ENCODE measurements at regions not wholly inside any gene's neighbourhood (a gene's known extent, or its start where the extent isn't known, plus 50 kb on each side); places are given as distances from the start of the nearest gene placed in this dataset.

GRCh38 chr2:138307099-138307498 lies 194.5 kb upstream of the SPOPL start:
- no peak for TF ChIP-seq ZBTB7A (IDR thresholded peaks at IDR 0.05; ENCODE audit: low read depth)
- TF ChIP-seq CEBPB (IDR thresholded peaks at IDR 0.05): no peak
- no peak for TF ChIP-seq TEAD4 (IDR thresholded peaks at IDR 0.05)
- no peak for TF ChIP-seq EGR1 (IDR thresholded peaks at IDR 0.05)
- no peak for TF ChIP-seq CREB1 (IDR thresholded peaks at IDR 0.05; ENCODE audit: low read depth)
- no peak for TF ChIP-seq TCF12 (IDR thresholded peaks at IDR 0.05; ENCODE audit: low read depth)
- no peak for TF ChIP-seq NFIC (IDR thresholded peaks at IDR 0.05)
- TF ChIP-seq USF1 (IDR thresholded peaks at IDR 0.05): no peak
- no peak for TF ChIP-seq RAD21 (IDR thresholded peaks at IDR 0.05; ENCODE audit: low read depth)
- TF ChIP-seq, protein P1, sequence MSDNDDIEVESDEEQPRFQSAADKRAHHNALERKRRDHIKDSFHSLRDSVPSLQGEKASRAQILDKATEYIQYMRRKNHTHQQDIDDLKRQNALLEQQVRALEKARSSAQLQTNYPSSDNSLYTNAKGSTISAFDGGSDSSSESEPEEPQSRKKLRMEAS (IDR thresholded peaks at IDR 0.05): no peak
- TF ChIP-seq TAF1 (IDR thresholded peaks at IDR 0.05; ENCODE audit: low read depth): no peak

DNA sequence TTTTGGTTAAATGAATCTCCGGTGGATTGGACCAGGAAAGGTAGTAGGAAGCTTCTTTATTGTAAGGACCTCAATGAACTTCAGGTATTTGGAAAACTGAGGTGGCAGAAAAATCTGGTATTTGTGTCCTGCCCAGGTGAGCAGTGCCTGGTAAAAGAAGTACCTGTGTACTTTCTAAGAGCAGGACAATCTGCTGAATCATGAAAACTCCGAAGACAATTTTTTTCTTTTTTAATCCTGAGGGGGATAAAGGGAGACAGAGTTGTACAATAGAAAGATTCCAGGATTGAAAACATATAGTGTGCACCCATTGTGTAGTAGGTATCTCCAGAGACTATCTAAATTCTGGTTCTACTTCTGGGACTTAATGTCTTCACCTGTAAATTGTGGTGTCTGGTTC lies 191.8 kb upstream of the SPOPL start:
- TF ChIP-seq, protein P1 (IDR thresholded peaks at IDR 0.05): no peak
- no peak for TF ChIP-seq CREB1 (IDR thresholded peaks at IDR 0.05; ENCODE audit: low read depth)
- TF ChIP-seq CEBPB (IDR thresholded peaks at IDR 0.05): no peak
- TF ChIP-seq TCF12 (IDR thresholded peaks at IDR 0.05; ENCODE audit: low read depth): no peak
- TF ChIP-seq EGR1 (IDR thresholded peaks at IDR 0.05): no peak
- no peak for TF ChIP-seq NFIC (IDR thresholded peaks at IDR 0.05)
- TF ChIP-seq REST (IDR thresholded peaks at IDR 0.05; ENCODE audit: low read depth): no peak
- TF ChIP-seq TEAD4 (IDR thresholded peaks at IDR 0.05): no peak
- TF ChIP-seq RAD21 (IDR thresholded peaks at IDR 0.05; ENCODE audit: low read depth): no peak
- no peak for TF ChIP-seq TAF1 (IDR thresholded peaks at IDR 0.05; ENCODE audit: low read depth)
- TF ChIP-seq EP300 (IDR thresholded peaks at IDR 0.05; ENCODE audit: borderline replicate concordance): no peak
- no peak for TF ChIP-seq FOXM1 (IDR thresholded peaks at IDR 0.05; ENCODE audit: borderline replicate concordance, low read depth)
- no peak for TF ChIP-seq ZBTB7A (IDR thresholded peaks at IDR 0.05; ENCODE audit: low read depth)
- no peak for TF ChIP-seq YY1 (IDR thresholded peaks at IDR 0.05; ENCODE audit: low read depth)

- TF ChIP-seq FOXM1 (IDR thresholded peaks at IDR 0.05; ENCODE audit: borderline replicate concordance, low read depth) (no peak), TEAD4 (IDR thresholded peaks at IDR 0.05) (no peak), ZBTB7A (IDR thresholded peaks at IDR 0.05; ENCODE audit: low read depth) (no peak), EP300 (IDR thresholded peaks at IDR 0.05; ENCODE audit: borderline replicate concordance) (no peak), TAF1 (IDR thresholded peaks at IDR 0.05; ENCODE audit: low read depth) (no peak), NFIC (IDR thresholded peaks at IDR 0.05) (no peak), CEBPB (IDR thresholded peaks at IDR 0.05) (no peak), RAD21 (IDR thresholded peaks at IDR 0.05; ENCODE audit: low read depth) (no peak), TCF12 (IDR thresholded peaks at IDR 0.05; ENCODE audit: low read depth) (no peak), USF1 (IDR thresholded peaks at IDR 0.05) (no peak), EGR1 (IDR thresholded peaks at IDR 0.05) (no peak), CREB1 (IDR thresholded peaks at IDR 0.05; ENCODE audit: low read depth) (no peak), REST (IDR thresholded peaks at IDR 0.05; ENCODE audit: low read depth) (no peak), YY1 (IDR thresholded peaks at IDR 0.05; ENCODE audit: low read depth) (no peak)
- TF ChIP-seq, protein P1 (IDR thresholded peaks at IDR 0.05): no peak
These were observed 189.5 kb upstream of the SPOPL start for GRCh38 chr2:138312061-138312460.

DNA sequence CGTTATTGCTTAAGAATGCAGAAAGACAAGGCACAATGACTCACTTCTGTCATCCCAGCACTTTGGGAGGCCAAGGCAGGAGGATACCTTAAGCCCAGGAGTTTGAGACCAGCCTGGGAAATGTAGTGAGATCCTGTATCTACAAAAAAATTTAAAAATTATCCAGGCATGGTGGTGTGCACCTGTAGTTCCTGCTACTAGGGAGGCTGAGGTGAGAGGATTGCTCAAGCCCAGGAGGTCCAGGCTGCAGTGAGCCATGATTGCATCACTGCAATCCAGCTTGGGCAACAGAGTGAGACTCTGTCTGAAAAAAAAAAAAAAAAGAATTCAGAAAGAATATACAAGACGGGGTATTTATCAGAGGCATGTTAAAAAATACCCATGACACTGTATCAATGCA lies 182.0 kb upstream of the SPOPL start:
- TF ChIP-seq EGR1 (IDR thresholded peaks at IDR 0.05): no peak

GRCh38 chr2:138321458-138321857 lies 180.1 kb upstream of the SPOPL start:
- no peak for TF ChIP-seq USF1 (IDR thresholded peaks at IDR 0.05)
- no peak for TF ChIP-seq REST (IDR thresholded peaks at IDR 0.05; ENCODE audit: low read depth)
- TF ChIP-seq TCF12 (IDR thresholded peaks at IDR 0.05; ENCODE audit: low read depth): no peak
- TF ChIP-seq, protein P1 (IDR thresholded peaks at IDR 0.05): no peak
- TF ChIP-seq YY1 (IDR thresholded peaks at IDR 0.05; ENCODE audit: low read depth): no peak
- TF ChIP-seq NFIC (IDR thresholded peaks at IDR 0.05): no peak
- no peak for TF ChIP-seq FOXM1 (IDR thresholded peaks at IDR 0.05; ENCODE audit: borderline replicate concordance, low read depth)
- TF ChIP-seq CREB1 (IDR thresholded peaks at IDR 0.05; ENCODE audit: low read depth): no peak
- TF ChIP-seq RAD21 (IDR thresholded peaks at IDR 0.05; ENCODE audit: low read depth): no peak
- TF ChIP-seq EGR1 (IDR thresholded peaks at IDR 0.05): no peak
- TF ChIP-seq EP300 (IDR thresholded peaks at IDR 0.05; ENCODE audit: borderline replicate concordance): no peak
- TF ChIP-seq TEAD4 (IDR thresholded peaks at IDR 0.05): no peak
- TF ChIP-seq ZBTB7A (IDR thresholded peaks at IDR 0.05; ENCODE audit: low read depth): no peak
- TF ChIP-seq CEBPB (IDR thresholded peaks at IDR 0.05): no peak
- TF ChIP-seq TAF1 (IDR thresholded peaks at IDR 0.05; ENCODE audit: low read depth): no peak

Data from Ishikawa (cell line).